ENCODE measurements at regions not wholly inside any gene's neighbourhood (a gene's known extent, or its start where the extent isn't known, plus 50 kb on each side); places are given as distances from the start of the nearest gene placed in this dataset.

- TF ChIP-seq GFI1B (tag by site-specific recombination; IDR thresholded peaks at IDR 0.05) (no peak), PRDM6 (tag by site-specific recombination; IDR thresholded peaks at IDR 0.05) (no peak), TSHZ1 (tag by site-specific recombination; IDR thresholded peaks at IDR 0.05; ENCODE audit: borderline replicate concordance) (no peak), ZNF518A (tag by site-specific recombination; conservative IDR thresholded peaks at IDR 0.05; ENCODE audit: low read depth) (no peak), ZNF664 (tag by site-specific recombination; IDR thresholded peaks at IDR 0.05) (no peak), MEIS1 (CRISPR knock-in tag; IDR thresholded peaks at IDR 0.05; ENCODE audit: borderline replicate concordance) (no peak), ZNF639 (tag by site-specific recombination; IDR thresholded peaks at IDR 0.05) (no peak), ZSCAN30 (tag by site-specific recombination; IDR thresholded peaks at IDR 0.05) (peak; percentile 75), ZNF707 (tag by site-specific recombination; IDR thresholded peaks at IDR 0.05) (no peak), ZNF366 (tag by site-specific recombination; conservative IDR thresholded peaks at IDR 0.05) (no peak), ZFP41 (tag by site-specific recombination; IDR thresholded peaks at IDR 0.05; ENCODE audit: borderline replicate concordance) (no peak), ZBTB7A (tag by site-specific recombination; IDR thresholded peaks at IDR 0.05; ENCODE audit: low read depth) (no peak), ZNF37A (tag by site-specific recombination; IDR thresholded peaks at IDR 0.05) (no peak), ZNF416 (tag by site-specific recombination; IDR thresholded peaks at IDR 0.05) (no peak), KLF7 (tag by site-specific recombination; IDR thresholded peaks at IDR 0.05; ENCODE audit: borderline replicate concordance) (no peak), KLF17 (tag by site-specific recombination; IDR thresholded peaks at IDR 0.05) (0 out of 2 replicates have a peak, but pooled peaks have one; percentile 44), ZNF660 (tag by site-specific recombination; IDR thresholded peaks at IDR 0.05) (0 out of 2 replicates have a peak, but pooled peaks have one; percentile 26), REPIN1 (tag by site-specific recombination; IDR thresholded peaks at IDR 0.05; ENCODE audit: low read depth) (no peak), ZNF791 (tag by site-specific recombination; IDR thresholded peaks at IDR 0.05) (no peak), ZNF692 (tag by site-specific recombination; IDR thresholded peaks at IDR 0.05) (0 out of 2 replicates have a peak, but pooled peaks have one; percentile 37), ZNF280D (tag by site-specific recombination; IDR thresholded peaks at IDR 0.05) (no peak)
These were observed 84.4 kb upstream of the SEPTIN5 start (continued) for GRCh38 chr22:19629720-19630419.

Measured in HEK293 (cell line).